ENCODE measurements at regions not wholly inside any gene's neighbourhood (a gene's known extent, or its start where the extent isn't known, plus 50 kb on each side); places are given as distances from the start of the nearest gene placed in this dataset.
"Not testable (repeated sequence)": the region's sequence is repeated elsewhere in the genome, so short reads cannot be mapped to it uniquely, and the experiment has no call there.

DNA sequence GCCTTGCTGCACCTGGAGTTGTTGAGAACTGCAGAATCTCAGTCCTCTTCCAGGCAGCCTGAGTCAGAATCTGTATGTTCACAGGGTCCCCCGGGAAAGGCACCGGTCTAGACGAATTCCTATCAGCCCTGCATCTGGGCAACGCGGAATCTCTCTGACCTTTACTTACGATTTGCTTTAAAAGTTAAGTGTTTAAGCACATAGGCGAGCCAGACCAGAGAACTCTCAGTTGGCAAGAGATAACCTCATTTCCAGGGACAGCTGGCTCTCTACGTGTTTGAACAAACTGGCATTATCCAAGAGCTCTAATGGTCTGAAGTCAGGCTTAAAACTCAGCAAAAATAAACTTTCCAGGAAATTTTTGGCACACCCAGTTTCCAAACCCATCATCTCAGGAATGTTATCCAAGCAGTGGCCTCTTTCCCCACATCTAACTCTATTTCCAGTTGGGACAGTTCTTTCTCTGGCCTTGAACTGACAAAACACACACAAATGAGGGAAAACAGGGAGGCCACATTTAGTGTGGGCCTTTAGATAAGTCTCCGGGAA is 53.4 kb downstream of the HES1 start:
- DNase-seq (ENCODE audit: low spot score), result no peak

DNA sequence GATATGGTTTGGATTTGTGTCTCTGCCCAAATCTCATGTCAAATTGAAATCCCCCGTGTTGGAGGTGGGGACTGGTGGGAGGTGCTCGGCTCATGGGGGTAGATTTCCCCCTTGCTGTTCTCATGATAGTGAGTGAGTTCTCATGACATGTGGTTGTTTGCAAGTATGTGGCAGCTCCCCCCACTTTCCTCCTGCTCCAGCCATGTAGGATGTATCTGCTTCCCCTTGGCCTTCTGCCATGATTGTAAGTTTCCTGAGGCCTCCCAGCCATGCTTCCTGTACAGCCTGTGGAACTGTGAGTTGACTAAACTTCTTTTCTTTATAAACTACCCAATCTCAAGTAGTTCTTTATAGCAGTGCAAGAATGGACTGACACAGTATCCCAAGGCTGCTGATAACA is 55.9 kb downstream of the HES1 start:
- not testable (repeated sequence) for DNase-seq (ENCODE audit: low spot score)

DNA sequence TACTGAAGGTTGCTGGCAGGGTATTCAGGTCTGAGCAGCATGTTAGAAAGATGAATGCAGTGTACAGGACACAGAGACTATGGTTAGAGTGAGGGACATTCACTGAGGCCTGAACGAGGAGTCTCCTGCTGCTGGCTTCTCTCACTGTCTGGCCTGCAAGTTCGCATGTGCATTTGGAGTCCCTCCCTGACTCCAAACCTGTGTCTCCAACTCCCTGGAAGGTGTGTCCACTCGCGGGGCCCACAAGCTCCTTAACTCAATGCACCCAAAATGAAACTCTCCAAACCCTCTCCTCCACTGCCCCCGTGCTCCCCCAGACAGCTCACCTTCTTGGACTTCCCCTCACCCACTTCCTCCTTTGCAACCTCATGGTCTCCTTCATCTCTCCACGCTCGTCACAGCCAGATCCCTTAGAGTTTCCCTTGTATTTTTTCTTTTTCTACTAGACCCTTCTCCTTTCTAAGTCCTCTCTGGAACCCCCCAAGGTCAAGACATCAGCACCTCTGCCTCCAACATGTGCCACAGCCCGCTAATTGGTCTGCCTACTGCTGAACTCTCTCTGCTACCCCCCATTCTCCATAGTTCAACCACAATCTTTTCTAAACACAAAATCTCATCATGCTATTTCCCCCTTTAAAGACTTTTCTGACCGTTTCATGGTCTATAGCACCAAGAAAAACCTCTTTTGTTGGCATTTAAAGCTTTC is 58.3 kb downstream of the HES1 start:
- DNase-seq (ENCODE audit: low spot score), result no peak

DNA sequence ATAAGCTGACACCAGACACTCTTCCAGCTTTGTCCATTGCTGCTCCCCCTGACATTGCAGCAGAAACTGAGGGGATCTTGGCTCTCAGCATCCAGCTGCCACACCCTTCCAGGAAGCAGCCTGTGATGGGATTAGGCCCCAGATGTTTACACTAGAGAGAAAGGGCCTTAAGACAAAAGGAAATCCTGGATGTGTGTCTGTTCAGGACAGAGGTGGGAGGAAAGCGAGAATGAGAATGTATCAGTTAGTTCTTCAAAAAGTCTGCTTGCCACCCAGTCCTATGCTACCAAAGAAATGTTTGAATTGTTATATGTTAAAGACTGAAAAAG is 58.8 kb downstream of the HES1 start:
- no peak for DNase-seq (ENCODE audit: low spot score)

DNA sequence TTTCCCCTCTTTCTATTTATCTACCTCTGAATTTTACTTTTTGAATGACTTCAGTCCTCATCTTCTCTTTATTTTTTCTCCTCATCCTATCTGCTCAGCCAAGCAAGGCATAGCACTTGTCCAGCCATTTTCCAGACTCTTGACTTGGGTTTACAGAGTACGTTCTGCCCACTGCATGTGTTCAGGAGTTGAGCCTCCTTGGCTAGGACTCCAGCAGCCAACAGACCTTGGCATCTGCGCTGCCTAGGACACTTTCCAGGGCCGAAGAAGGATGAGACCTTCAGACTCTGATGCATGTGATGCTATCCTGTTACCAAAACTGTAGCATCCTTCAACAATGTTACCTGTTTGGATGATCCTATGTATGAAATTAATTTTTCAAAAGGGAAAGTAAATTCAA is 59.7 kb downstream of the HES1 start:
- DNase-seq (ENCODE audit: low spot score), result no peak

DNA sequence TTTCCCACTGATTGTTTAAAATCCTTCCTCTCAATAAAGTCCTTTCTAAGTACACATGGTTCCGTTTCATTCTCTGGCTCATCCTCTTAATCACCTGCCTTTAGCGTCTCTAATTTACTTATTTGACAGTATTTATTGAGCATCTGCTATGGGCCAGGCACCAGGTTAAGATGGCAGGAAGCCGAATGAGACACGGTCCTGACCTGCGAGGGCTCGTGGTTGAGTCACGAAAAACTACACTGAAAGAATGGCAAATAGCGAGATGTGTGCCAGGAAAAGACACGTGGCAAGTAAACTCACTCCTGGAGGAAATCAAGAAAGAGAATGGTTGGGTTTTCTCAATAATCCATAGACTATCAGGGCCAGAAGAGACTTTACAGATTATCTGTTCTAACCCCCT is 60.9 kb downstream of the HES1 start:
- no peak for DNase-seq (ENCODE audit: low spot score)

DNA sequence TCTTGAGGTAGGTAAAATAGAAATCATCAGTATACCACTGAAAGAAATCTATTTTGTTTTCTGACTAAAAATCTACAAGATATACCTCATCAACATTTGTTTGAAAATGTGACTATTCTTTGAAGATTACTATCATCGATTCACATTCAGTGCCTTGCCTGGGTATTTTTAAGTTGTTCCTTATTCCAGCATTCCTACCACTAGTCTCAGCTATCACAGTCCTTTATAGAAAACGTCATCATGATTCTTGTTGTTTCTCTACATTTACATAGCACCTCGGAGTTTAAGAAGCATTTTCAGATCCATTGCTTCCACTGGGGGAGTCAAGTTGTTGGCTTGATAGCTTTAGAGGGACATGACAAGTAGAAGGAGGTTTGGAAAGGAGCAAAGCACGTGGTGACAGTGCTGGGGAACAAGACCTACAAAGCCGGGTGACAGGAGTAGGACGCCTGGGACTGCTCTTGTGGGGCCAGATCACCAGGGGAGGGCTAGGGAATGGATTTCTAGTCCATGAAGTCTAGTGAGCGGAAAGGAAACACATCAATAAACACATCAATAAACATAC is 61.5 kb downstream of the HES1 start:
- DNase-seq (ENCODE audit: low spot score), result no peak

DNA sequence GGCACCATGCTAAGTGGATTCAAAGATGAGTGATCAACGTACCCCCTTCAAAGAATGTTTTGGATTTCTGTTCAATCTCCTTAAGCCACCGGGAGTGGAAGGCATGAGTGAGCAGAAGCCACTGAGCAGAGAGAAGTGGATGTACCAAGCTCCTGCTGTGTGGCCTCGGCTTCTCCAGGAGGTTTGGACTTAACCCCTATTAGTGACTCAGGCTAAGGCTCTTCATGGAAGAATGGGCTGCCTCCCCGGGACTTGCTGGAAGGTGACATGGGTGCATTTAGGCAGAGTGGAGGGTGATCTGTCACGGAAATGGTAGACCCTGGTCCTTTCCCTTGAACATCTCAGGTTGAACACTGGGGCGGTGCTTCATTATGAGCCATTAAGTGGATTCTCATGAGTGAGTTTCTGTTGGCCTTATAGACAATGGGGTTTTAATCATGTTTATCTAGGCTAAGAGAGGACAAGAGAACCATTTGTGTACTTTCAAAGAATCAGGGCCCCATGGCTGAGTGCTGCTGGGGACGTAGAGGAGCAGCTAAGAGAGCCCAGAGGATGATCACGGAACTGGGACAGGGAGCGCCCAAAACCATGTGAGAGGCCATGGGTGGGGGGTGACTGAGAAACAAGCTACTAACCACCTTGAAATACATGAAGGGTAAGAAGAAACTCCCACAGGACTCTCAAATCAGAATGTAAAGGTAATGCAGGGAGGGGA is 62.2 kb downstream of the HES1 start:
- DNase-seq (ENCODE audit: low spot score), result no peak

DNA sequence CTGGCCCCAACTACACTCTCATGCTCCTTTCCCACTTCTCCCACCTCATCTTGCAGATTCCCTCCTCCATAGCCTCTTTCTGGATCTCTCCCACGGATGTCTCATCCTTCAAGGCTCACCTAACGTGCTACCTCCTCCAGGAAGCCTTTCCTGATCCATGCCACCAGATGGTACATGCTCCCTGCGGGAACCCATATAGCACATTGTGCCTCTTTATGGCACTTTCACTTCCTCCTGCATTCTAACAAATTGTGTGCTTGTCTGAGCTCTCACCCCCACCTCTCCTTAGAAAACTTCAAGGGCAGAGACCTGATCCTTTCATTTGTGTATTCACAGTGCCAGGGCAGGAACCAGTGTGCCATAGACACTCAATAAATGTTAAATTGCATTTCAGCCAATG is 63.0 kb downstream of the HES1 start:
- DNase-seq (ENCODE audit: low spot score), result no peak

DNA sequence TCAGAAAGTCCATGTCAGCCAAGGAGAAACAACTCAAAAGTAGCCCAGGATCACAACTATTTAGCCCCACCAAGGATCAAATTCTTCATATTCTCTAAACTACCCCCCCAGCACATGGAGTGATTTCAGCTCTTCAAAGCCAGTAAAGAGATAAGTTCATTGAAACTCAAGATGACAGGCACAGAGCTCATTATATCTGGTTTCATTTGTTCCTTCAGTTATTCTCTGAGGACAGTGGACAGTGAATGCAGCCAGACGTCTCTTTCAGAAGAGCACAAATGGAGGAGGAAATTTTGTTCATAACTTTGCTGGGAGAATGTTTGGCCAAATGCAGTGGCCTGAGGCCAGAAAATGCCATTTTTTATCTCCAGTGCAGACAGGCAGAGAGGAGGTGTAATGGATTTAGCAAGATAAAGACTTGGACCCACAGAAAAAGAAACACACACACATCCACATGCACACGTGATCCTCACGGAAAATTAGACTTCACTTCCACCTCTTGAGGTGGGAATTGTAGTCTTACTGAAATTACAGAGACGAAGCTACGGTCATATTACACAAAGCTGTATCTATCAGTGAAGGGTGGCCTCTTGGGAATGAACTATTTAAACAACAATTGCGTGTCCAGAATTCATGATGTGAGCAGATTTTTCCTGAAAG is 64.6 kb downstream of the HES1 start:
- no peak for DNase-seq (ENCODE audit: low spot score)

DNA sequence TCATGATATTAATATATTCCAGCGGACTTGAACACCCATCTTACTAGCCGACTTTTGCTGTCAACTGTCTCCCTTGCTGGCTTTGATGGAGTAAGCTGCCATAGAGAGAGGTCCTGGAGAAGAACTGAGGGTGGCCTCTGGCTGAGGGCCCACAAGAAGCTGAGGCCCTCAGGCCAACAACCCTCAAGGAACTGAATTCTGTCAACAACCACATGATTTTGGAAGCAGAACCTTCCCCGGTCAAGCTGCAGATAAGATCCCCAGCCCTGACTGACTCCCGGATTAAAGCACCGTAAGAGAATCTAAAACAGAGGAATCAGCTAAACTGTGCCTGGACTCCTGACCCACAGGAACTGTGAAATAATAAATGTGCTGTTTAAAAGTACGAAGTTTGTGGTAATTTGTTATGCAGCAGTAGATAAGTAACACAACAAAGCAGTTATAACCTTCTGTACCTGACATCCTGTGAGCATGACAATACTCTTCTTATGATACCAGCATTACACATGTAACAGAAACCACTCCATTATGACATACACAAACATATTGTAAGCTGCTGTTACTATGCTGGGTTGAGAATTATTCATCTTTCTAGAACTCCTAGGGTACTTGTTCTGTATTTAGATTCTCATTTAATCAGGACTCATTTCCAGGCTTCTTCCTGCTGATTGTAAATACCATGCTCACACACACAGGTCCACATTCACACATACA is 66.2 kb downstream of the HES1 start:
- DNase-seq (ENCODE audit: low spot score), result no peak

DNA sequence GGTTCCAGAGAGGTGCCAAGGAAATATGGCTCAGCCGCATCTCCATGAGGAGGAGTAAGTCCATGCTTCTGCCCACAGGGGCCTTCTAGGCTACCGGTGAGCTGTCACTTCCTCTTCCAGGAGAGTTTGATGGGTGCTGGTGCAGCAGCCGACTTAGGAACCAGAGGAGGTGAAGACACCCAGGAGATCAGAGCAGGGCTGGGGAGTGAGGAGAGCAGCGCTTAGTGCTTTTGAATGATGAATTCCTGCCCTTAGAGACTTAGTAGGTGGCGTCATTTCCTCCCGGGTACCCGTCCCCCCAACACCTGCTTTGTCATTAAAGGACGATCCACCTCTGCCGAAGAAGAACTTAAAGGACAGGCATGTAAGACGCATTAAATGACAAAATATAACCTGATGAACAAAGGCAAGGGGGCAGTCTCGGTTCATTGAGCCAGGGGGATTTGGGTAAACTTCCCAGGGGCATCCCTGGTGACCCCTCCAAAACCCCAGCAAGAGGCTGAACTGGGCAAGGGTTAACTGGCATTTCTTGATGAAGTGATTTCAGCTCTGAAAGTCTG is 67.6 kb downstream of the HES1 start:
- DNase-seq (ENCODE audit: low spot score), result no peak

DNA sequence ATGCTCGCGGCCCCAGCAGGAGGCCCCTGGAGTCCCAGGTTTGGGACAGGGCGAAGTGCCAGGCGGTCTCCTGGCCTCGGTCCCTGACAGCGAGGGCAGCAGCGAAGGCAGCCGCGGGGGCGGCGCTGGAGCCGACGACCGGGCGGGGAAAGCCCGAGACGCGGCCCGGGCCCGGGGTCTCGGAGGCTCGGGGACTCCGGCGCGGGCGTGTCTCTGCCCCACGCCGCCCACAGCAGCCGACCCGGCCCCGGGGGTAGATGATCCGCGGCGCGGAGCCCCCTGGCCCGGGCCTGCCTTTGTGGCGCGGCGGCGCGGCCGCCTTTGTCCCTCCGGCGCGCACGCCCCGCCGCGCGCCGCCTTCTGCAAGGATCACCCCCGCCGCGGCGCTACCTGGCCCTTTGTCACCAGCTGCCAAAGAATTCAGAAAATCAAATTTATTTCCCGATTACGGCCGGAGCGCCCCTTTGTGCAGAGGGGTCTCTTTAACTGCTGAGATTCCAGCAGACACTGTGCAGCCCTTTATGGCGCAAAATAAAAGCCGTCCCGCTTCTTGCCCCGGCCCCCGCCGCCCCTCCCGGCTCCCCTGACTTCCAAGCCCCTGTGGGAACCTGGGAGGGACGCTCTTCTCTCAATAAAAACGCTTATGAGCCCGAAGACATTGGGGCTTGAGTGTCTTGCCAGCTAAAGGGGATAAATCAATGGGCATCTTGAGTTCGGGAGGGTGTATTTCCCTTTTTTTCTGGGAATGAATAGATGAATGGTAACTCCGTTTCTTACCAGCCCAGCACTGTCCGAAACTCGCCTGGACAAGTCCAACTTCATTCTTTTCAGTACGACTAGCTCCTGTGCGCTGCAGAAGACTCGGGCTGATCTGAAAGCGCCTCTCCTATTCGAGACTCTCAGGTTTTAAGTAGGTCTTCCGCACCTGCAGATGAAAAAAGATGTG is 68.4 kb downstream of the HES1 start:
- no peak for DNase-seq (ENCODE audit: low spot score)

DNA sequence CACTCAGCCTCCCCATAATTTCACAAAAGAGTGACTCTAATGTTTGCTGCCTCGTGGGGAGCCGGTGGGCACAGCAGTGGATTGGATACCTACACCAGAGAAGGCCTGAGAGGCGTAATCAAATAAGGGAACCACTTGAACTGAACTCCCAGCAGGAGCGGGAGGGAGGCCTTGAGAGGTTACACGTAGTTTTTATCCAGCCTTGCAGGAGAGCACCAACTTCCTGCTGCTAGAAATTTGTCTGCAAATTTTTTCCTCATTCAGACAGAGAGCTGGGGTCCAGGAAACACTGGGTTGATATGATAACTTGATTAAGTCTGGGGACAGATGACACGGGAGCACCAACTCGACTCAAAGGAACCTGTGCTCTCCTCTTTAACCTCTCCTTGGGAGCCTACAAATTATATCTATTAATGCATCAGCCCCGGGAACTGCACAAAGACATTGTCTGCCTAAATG is 69.8 kb downstream of the HES1 start:
- no peak for DNase-seq (ENCODE audit: low spot score)

DNA sequence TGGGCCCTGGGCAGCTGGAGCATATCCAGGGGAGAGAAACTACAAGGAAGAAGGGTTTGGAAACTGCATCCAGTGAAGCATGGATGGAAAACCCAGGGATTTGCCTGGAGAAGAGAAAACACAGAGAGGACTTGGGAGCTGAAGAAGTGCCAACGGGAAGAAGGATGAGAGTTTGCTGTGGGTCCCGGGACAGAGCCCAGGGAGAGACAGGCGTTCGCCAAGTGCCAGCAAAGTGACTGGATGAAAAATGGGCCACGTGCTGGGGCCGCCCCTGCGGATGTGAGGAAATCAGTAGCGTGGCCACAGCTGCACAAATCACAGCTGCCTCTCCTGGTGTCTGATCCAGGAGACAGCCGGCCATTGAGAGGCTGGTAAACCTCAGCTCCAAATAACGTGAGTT is 70.4 kb downstream of the HES1 start:
- DNase-seq (ENCODE audit: low spot score), result no peak

DNA sequence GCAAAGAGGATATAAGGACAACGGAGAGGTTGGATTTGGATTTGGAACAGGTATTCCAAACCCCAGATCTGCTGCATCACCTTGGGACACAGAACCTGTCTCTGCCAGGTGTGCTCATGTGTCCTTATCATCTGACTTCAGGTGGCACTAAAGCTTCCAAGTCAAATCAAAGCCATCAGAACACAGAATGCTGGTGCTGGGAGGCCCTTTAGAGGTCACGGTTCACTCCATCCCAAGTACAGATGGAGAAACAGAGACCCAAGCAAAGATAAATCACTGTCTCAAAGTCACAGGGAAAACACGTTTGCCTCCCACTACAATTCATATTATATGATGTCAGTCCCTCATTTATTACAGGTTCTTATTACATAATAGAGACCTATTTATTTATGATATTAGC is 72.8 kb downstream of the HES1 start:
- no peak for DNase-seq (ENCODE audit: low spot score)

DNA sequence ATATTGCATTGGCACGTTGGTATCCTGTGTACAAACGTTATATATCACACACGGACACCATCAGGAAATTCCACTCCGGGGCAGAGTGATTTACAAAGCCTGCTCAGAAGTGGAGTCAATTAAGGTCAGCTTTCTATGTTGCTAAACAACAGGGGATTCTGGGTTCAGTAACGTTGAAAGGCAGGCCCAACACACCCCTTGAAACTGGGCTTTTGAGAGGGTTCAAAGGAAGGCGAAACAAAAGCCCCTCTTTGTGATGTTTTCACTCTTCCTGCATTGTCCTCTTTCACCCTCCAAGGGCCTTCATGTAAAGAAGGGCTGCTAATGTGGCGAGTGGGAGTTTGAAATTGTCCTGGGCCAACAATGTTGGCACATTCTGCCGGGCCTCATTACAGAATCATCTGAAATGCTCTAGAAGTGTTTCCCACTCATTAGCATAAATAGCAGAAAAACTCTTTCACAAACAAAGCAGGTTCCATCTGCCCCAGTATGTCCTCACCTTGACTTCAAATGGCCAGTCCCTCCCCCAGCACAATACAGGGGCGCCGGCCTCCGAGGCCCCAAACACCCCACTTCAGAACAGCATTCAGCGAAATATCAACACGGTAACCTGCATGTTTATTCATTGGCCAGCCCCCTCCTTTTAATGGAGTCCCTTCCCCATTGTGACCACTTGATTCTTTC is 76.4 kb downstream of the HES1 start:
- no peak for DNase-seq (ENCODE audit: low spot score)

DNA sequence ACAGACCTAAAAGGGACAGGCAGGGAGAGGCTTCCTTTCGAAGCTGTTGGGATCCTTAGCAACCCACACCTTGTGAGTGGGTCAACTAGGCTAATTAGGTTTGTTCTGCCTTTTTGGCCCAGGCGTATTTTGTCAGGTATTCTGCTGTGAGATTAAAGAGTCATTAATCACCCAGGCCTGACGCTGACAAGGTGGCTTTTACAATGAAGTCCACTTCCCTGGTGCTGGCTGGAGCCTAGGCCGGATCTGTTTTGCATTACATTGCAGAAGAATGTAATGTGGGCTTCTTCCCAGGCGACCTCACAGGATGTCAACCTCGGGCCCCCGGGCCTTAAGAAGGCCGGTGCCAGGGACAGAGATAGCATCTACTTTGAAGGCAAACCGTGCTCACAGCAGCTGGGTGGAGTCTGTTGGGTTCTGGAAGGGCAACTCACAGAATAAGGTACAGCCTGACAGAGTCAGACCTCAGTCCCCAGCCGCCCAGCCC is 76.9 kb downstream of the HES1 start:
- no peak for DNase-seq (ENCODE audit: low spot score)

DNA sequence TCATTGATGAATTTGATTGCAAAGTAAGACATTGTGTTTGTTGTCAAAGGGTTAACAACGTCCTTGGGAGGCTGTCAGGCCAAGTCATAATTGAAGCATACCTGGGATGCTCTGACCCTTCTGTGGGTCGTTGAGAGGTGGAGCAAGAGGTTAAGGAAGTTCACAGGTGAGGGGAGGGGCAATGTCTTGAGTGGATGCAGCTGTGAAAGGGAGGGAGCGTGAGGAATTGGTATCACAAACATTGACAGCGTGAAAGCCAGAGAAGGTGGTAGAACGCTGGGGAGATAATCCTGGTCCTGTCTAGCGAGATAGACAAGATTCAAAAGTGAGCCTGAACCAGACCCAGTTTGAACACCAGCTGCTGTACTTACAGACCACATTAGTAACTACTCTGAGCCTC is 79.4 kb downstream of the HES1 start:
- no peak for DNase-seq (ENCODE audit: low spot score)
